HG03108 (cell line): ENCODE measurements at regions not wholly inside any gene's neighbourhood (a gene's known extent, or its start where the extent isn't known, plus 50 kb on each side); places are given as distances from the start of the nearest gene placed in this dataset.
"Not testable (repeated sequence)": the region's sequence is repeated elsewhere in the genome, so short reads cannot be mapped to it uniquely, and the experiment has no call there.

ENCODE experiments used
- ATAC-seq: cut with Tn5 transposase; IDR thresholded peaks from one replicate; pipeline ENCODE4 v1.9.1; 2021; ENCODE audit warnings: moderate library complexity; ENCODE audit not compliant: unreplicated experiment

- ATAC-seq = no peak
Observed at GRCh38 chr4:164531336-164531735, 222.6 kb upstream of the SMIM31 start.

GRCh38 chr4:164536814-164537213 is 217.1 kb upstream of the SMIM31 start:
- no peak for ATAC-seq

- no peak for ATAC-seq
Observed at GRCh38 chr4:164538097-164538496, 215.8 kb upstream of the SMIM31 start.

- ATAC-seq = no peak
Observed at GRCh38 chr4:164540987-164541386, 212.9 kb upstream of the SMIM31 start.

GRCh38 chr4:164542431-164542830 is 211.5 kb upstream of the SMIM31 start:
- no peak for ATAC-seq

GRCh38 chr4:164550989-164551712 is 202.8 kb upstream of the SMIM31 start:
- no peak for ATAC-seq

- no peak for ATAC-seq
Observed at GRCh38 chr4:164551713-164552040, 202.3 kb upstream of the SMIM31 start.

- no peak for ATAC-seq
Observed at GRCh38 chr4:164571593-164572390, 182.1 kb upstream of the SMIM31 start.

GRCh38 chr4:164572877-164573279 is 181.1 kb upstream of the SMIM31 start:
- ATAC-seq = no peak

- no peak for ATAC-seq
Observed at GRCh38 chr4:164575861-164576260, 178.1 kb upstream of the SMIM31 start.

- no peak for ATAC-seq
Observed at GRCh38 chr4:164579270-164579942, 174.5 kb upstream of the SMIM31 start.

GRCh38 chr4:164591666-164592065 is 162.3 kb upstream of the SMIM31 start:
- ATAC-seq = no peak

GRCh38 chr4:164595751-164596150 is 158.2 kb upstream of the SMIM31 start:
- ATAC-seq = no peak

- ATAC-seq = no peak
Observed at GRCh38 chr4:164596318-164596878, 157.5 kb upstream of the SMIM31 start.

- no peak for ATAC-seq
Observed at GRCh38 chr4:164596927-164597326, 157.0 kb upstream of the SMIM31 start.

GRCh38 chr4:164601653-164602052 is 152.3 kb upstream of the SMIM31 start:
- no peak for ATAC-seq

- not testable (repeated sequence) for ATAC-seq
Observed at GRCh38 chr4:164605791-164606190, 148.1 kb upstream of the SMIM31 start.

- ATAC-seq = peak; percentile 88
Observed at GRCh38 chr4:164606478-164606877, 147.5 kb upstream of the SMIM31 start.

GRCh38 chr4:164613256-164613655 is 140.7 kb upstream of the SMIM31 start:
- ATAC-seq = no peak

- no peak for ATAC-seq
Observed at GRCh38 chr4:164613792-164614191, 140.1 kb upstream of the SMIM31 start.

- no peak for ATAC-seq
Observed at GRCh38 chr4:164614329-164614728, 139.6 kb upstream of the SMIM31 start.

- no peak for ATAC-seq
Observed at GRCh38 chr4:164614999-164615398, 138.9 kb upstream of the SMIM31 start.
